GM10266 (cell line): ENCODE measurements at regions not wholly inside any gene's neighbourhood (a gene's known extent, or its start where the extent isn't known, plus 50 kb on each side); places are given as distances from the start of the nearest gene placed in this dataset.

Source experiments
- DNase-seq: peaks from one replicate; pipeline ENCODE4 v3.0.0; 2012; ENCODE audit errors: extremely low spot score
- TF ChIP-seq, protein P1 (sequence below): IDR thresholded peaks from 2 replicates; pipeline ENCODE4 v1.5.1; 2012; ENCODE audit warnings: mild to moderate bottlenecking, low read depth; ENCODE audit not compliant: control insufficient read depth, insufficient read depth; ENCODE audit errors: missing control alignments

DNA sequence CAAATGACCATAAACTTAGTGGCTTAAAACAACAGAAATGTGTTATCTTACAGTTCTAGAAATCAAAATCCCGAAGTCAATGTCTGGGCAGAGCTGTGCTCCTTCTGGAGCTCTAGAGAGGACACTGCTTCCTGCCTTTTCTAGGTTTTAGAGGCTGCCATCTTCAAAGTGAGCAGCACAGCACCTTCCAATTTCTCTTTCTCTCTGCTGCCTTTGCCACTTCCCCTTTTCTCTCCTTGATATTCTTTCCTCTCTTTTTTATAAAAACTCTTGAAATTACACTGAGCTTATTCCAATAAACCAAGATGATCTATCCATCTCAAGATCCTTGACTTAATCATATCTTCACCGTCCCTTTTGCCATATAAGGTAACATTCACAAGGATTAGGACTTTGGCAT is 616.9 kb downstream of the PLPP3 start:
- no peak for DNase-seq
- TF ChIP-seq, protein P1, sequence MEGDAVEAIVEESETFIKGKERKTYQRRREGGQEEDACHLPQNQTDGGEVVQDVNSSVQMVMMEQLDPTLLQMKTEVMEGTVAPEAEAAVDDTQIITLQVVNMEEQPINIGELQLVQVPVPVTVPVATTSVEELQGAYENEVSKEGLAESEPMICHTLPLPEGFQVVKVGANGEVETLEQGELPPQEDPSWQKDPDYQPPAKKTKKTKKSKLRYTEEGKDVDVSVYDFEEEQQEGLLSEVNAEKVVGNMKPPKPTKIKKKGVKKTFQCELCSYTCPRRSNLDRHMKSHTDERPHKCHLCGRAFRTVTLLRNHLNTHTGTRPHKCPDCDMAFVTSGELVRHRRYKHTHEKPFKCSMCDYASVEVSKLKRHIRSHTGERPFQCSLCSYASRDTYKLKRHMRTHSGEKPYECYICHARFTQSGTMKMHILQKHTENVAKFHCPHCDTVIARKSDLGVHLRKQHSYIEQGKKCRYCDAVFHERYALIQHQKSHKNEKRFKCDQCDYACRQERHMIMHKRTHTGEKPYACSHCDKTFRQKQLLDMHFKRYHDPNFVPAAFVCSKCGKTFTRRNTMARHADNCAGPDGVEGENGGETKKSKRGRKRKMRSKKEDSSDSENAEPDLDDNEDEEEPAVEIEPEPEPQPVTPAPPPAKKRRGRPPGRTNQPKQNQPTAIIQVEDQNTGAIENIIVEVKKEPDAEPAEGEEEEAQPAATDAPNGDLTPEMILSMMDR = no peak

DNA sequence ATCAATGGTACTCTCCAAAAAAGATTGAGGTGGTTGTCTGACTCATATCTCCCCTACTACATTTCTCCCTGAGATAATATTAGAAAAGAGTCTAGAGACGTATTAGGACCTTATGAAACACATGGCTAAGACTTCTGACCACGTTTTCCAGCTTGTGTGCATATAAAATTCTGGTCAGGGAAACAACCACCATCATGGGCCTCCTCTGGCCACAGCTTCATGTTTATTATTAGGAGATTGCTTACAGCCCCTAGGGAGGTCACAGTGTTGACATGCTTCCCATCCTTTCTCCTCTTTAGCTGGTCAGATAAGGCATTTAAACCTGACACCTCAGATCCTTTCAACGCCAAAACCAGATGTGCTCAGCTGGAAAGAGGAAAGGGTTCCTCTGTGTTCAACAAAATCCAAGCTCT is 620.2 kb downstream of the PLPP3 start:
- no peak for DNase-seq

GRCh38 chr1:55958498-55958897 is 620.9 kb downstream of the PLPP3 start:
- TF ChIP-seq, protein P1 = no peak
- no peak for DNase-seq

More for the DNA sequence above, 620.2 kb downstream of the PLPP3 start:
- TF ChIP-seq, protein P1 = no peak

- TF ChIP-seq, protein P1 = no peak
- DNase-seq = no peak
Observed at GRCh38 chr1:55957276-55957675, 622.1 kb downstream of the PLPP3 start.

GRCh38 chr1:55955016-55955621 is 624.2 kb downstream of the PLPP3 start:
- DNase-seq = no peak
- TF ChIP-seq, protein P1 = no peak

- TF ChIP-seq, protein P1 = no peak
- DNase-seq = no peak
Observed at GRCh38 chr1:55951291-55951690, 628.1 kb downstream of the PLPP3 start.

- no peak for DNase-seq
- TF ChIP-seq, protein P1 = no peak
Observed at GRCh38 chr1:55947446-55947845, 631.9 kb downstream of the PLPP3 start.
